ENCODE measurements at regions not wholly inside any gene's neighbourhood (a gene's known extent, or its start where the extent isn't known, plus 50 kb on each side); places are given as distances from the start of the nearest gene placed in this dataset.

GRCh38 chr5:68395926-68396511 lies 180.5 kb downstream of the PIK3R1 start:
- H3K36me3 ChIP-seq: no peaks in the 10 kb centered on the region
- Mint-ChIP-seq H3K27ac (no peak overlapping the region), H3K4me1 (no peaks in the 10 kb centered on the region), H3K27me3 (ENCODE audit: insufficient read depth, low read depth) (no peaks in the 10 kb centered on the region), H3K36me3 (no peaks in the 10 kb centered on the region), H3K4me3 (no peak overlapping the region), H3K9me3 (peaks cover 2% of the 10 kb centered on the region)
- H3K27ac ChIP-seq: no peak overlapping the region
- DNase-seq (ENCODE audit: low spot score): no peak
- H3K27me3 ChIP-seq: no peaks in the 10 kb centered on the region
- TF ChIP-seq EZH2 (IDR thresholded peaks at IDR 0.05) (no peak), CTCF (IDR thresholded peaks at IDR 0.05) (no peak), EZH2phosphoT487 (IDR thresholded peaks at IDR 0.05) (no peak)
- no peaks in the 10 kb centered on the region for H3K9me3 ChIP-seq (ENCODE audit: low read depth)
- H2AFZ ChIP-seq (replicated peaks): no peak overlapping the region
- H3K4me2 ChIP-seq: no peak overlapping the region
- no peaks in the 10 kb centered on the region for H3K79me2 ChIP-seq (ENCODE audit: low read depth)
- no peaks in the 10 kb centered on the region for H3F3A ChIP-seq (ENCODE audit: low read depth)
- H3K4me3 ChIP-seq: no peak overlapping the region
- H3K9ac ChIP-seq: no peak overlapping the region
- H4K20me1 ChIP-seq (ENCODE audit: low read depth): no peaks in the 10 kb centered on the region
- H3K4me1 ChIP-seq: peaks cover 4% of the 10 kb centered on the region

GRCh38 chr5:68396722-68397121 lies 181.2 kb downstream of the PIK3R1 start:
- H3K36me3 ChIP-seq: no peaks in the 10 kb centered on the region
- no peaks in the 10 kb centered on the region for H3K79me2 ChIP-seq (ENCODE audit: low read depth)
- no peak overlapping the region for H3K9ac ChIP-seq
- no peak overlapping the region for H2AFZ ChIP-seq (replicated peaks)
- TF ChIP-seq EZH2phosphoT487 (IDR thresholded peaks at IDR 0.05) (no peak), CTCF (IDR thresholded peaks at IDR 0.05) (no peak), EZH2 (IDR thresholded peaks at IDR 0.05) (no peak)
- no peak overlapping the region for H3K27ac ChIP-seq
- Mint-ChIP-seq H3K4me3 (no peak overlapping the region), H3K27ac (no peak overlapping the region), H3K36me3 (no peaks in the 10 kb centered on the region), H3K27me3 (ENCODE audit: insufficient read depth, low read depth) (no peaks in the 10 kb centered on the region), H3K9me3 (peaks cover 2% of the 10 kb centered on the region), H3K4me1 (no peaks in the 10 kb centered on the region)
- H3K9me3 ChIP-seq (ENCODE audit: low read depth): no peaks in the 10 kb centered on the region
- no peaks in the 10 kb centered on the region for H3F3A ChIP-seq (ENCODE audit: low read depth)
- no peaks in the 10 kb centered on the region for H4K20me1 ChIP-seq (ENCODE audit: low read depth)
- no peak for DNase-seq (ENCODE audit: low spot score)
- no peak overlapping the region for H3K4me2 ChIP-seq
- peaks cover 4% of the 10 kb centered on the region for H3K4me1 ChIP-seq
- H3K27me3 ChIP-seq: no peaks in the 10 kb centered on the region
- H3K4me3 ChIP-seq: no peak overlapping the region

GRCh38 chr5:68398146-68398812 lies 182.7 kb downstream of the PIK3R1 start:
- no peaks in the 10 kb centered on the region for H3K9me3 ChIP-seq (ENCODE audit: low read depth)
- H3F3A ChIP-seq (ENCODE audit: low read depth): no peaks in the 10 kb centered on the region
- no peak overlapping the region for H3K4me2 ChIP-seq
- TF ChIP-seq EZH2 (IDR thresholded peaks at IDR 0.05) (no peak), CTCF (IDR thresholded peaks at IDR 0.05) (no peak), EZH2phosphoT487 (IDR thresholded peaks at IDR 0.05) (no peak)
- no peaks in the 10 kb centered on the region for H3K36me3 Mint-ChIP-seq
- no peak overlapping the region for H3K4me3 Mint-ChIP-seq
- H3K27ac Mint-ChIP-seq: no peak overlapping the region
- H3K4me3 ChIP-seq: no peak overlapping the region
- H3K27me3 Mint-ChIP-seq (ENCODE audit: insufficient read depth, low read depth): no peaks in the 10 kb centered on the region
- no peaks in the 10 kb centered on the region for H3K36me3 ChIP-seq
- no peak overlapping the region for H3K27ac ChIP-seq
- H3K79me2 ChIP-seq (ENCODE audit: low read depth): no peaks in the 10 kb centered on the region
- DNase-seq (ENCODE audit: low spot score): no peak
- no peaks in the 10 kb centered on the region for H3K4me1 Mint-ChIP-seq
- no peaks in the 10 kb centered on the region for H3K27me3 ChIP-seq
- H4K20me1 ChIP-seq (ENCODE audit: low read depth): no peaks in the 10 kb centered on the region
- H3K9ac ChIP-seq: no peak overlapping the region
- no peak overlapping the region for H2AFZ ChIP-seq (replicated peaks)
- H3K9me3 Mint-ChIP-seq: peaks cover 2% of the 10 kb centered on the region
- peaks cover 4% of the 10 kb centered on the region for H3K4me1 ChIP-seq

Measured in neural progenitor cell (in vitro differentiated cells).